Fibroblast of lung (primary cell): ENCODE measurements at regions not wholly inside any gene's neighbourhood (a gene's known extent, or its start where the extent isn't known, plus 50 kb on each side); places are given as distances from the start of the nearest gene placed in this dataset.

ENCODE experiments used
- DNase-seq, 2 donors: peaks; one replicate each; pipeline versions ENCODE4 v3.0.0 to v3.0.0-alpha.2; 2010; ENCODE audit warnings: low read depth in 2 of 2
- H2AFZ ChIP-seq: 2 replicates; pipeline ENCODE4 v1.5.1; 2012; ENCODE audit warnings: low read length, control low read depth, inconsistent platforms
- H3K27ac ChIP-seq: 2 replicates; pipeline ENCODE4 v1.5.1; 2011; ENCODE audit warnings: low read length, control low read depth; ENCODE audit not compliant: insufficient read depth
- H3K27me3 ChIP-seq: 2 replicates; pipeline ENCODE4 v1.5.1; 2011; ENCODE audit warnings: mild to moderate bottlenecking, low read length; ENCODE audit not compliant: control insufficient read depth, insufficient read depth
- H3K36me3 ChIP-seq: 2 replicates; pipeline ENCODE4 v1.5.1; 2011; ENCODE audit warnings: low read length; ENCODE audit not compliant: control insufficient read depth, insufficient read depth
- H3K4me1 ChIP-seq: 2 replicates; pipeline ENCODE4 v1.5.1; 2011; ENCODE audit warnings: low read length; ENCODE audit not compliant: control insufficient read depth, insufficient read depth; ENCODE audit errors: extremely low read depth
- H3K4me2 ChIP-seq: 2 replicates; pipeline ENCODE4 v1.5.1; 2011; ENCODE audit warnings: low read length, control low read depth; ENCODE audit not compliant: insufficient read depth; ENCODE audit errors: extremely low read depth
- H3K4me3 ChIP-seq, 4 experiments: fragments of 200-600 bp in 1 of 4; sonication (generic) in 1 of 4; replicated peaks in 1 of 4; 2 replicates each; pipeline ENCODE4 v1.5.1; 2011 to 2016; ENCODE audit warnings: low read length in 4 of 4, low read depth in 3 of 4, mild to moderate bottlenecking in 3 of 4, control low read depth in 2 of 4, inconsistent platforms in 1 of 4, mixed read lengths in 1 of 4; ENCODE audit not compliant: insufficient read depth in 1 of 4; ENCODE audit errors: control extremely low read depth in 1 of 4
- H3K79me2 ChIP-seq: 2 replicates; pipeline ENCODE4 v1.5.1; 2012; ENCODE audit warnings: mild to moderate bottlenecking, low read length, inconsistent platforms; ENCODE audit not compliant: control insufficient read depth, insufficient read depth
- H3K9ac ChIP-seq: 2 replicates; pipeline ENCODE4 v1.5.1; 2011; ENCODE audit warnings: mild to moderate bottlenecking, low read length, control low read depth; ENCODE audit not compliant: insufficient read depth
- H3K9me3 ChIP-seq: 2 replicates; pipeline ENCODE4 v1.5.1; 2012; ENCODE audit warnings: low read depth, low read length; ENCODE audit not compliant: control insufficient read depth, insufficient read depth
- H4K20me1 ChIP-seq: 2 replicates; pipeline ENCODE4 v1.5.1; 2011; ENCODE audit warnings: low read length; ENCODE audit not compliant: control insufficient read depth, insufficient read depth; ENCODE audit errors: extremely low read depth
- EZH2 ChIP-seq: IDR thresholded peaks from 2 replicates; pipeline ENCODE4 v1.5.1; 2012; ENCODE audit warnings: low read length, control low read depth, mild to moderate bottlenecking; ENCODE audit errors: missing control alignments
- TF ChIP-seq, protein P1 (sequence below), 2 donors: IDR thresholded peaks in 1 of 2; conservative IDR thresholded peaks in 1 of 2; 1 replicate in 1 of 2; 2 replicates in 1 of 2; pipeline ENCODE4 v1.5.1; 2011 to 2012; ENCODE audit warnings: low read length in 2 of 2, control low read depth in 1 of 2, inconsistent platforms in 1 of 2, low read depth in 1 of 2, mild to moderate bottlenecking in 1 of 2

GRCh38 chr5:167571824-167572223 lies 719.6 kb upstream of the WWC1 start:
- no peak overlapping the region for H3K4me2 ChIP-seq
- no peak overlapping the region for H2AFZ ChIP-seq
- no peak for TF ChIP-seq EZH2
- TF ChIP-seq, protein P1, sequence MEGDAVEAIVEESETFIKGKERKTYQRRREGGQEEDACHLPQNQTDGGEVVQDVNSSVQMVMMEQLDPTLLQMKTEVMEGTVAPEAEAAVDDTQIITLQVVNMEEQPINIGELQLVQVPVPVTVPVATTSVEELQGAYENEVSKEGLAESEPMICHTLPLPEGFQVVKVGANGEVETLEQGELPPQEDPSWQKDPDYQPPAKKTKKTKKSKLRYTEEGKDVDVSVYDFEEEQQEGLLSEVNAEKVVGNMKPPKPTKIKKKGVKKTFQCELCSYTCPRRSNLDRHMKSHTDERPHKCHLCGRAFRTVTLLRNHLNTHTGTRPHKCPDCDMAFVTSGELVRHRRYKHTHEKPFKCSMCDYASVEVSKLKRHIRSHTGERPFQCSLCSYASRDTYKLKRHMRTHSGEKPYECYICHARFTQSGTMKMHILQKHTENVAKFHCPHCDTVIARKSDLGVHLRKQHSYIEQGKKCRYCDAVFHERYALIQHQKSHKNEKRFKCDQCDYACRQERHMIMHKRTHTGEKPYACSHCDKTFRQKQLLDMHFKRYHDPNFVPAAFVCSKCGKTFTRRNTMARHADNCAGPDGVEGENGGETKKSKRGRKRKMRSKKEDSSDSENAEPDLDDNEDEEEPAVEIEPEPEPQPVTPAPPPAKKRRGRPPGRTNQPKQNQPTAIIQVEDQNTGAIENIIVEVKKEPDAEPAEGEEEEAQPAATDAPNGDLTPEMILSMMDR (conservative IDR thresholded peaks at IDR 0.05 in 1 of 2, IDR thresholded peaks at IDR 0.05 in 1 of 2; ENCODE audit: low read depth in 1 of 2, low read length in 2 of 2), result no peak

GRCh38 chr5:167573370-167574127 lies 717.9 kb upstream of the WWC1 start:
- Histone ChIP-seq H4K20me1 (no peaks in the 10 kb centered on the region), H3K4me2 (peak overlapping the region; percentile 78), H3K9ac (no peak overlapping the region), H3K36me3 (no peaks in the 10 kb centered on the region), H3K79me2 (no peaks in the 10 kb centered on the region), H2AFZ (peak overlapping the region; percentile 52), H3K9me3 (no peaks in the 10 kb centered on the region), H3K4me1 (no peaks in the 10 kb centered on the region), H3K27me3 (no peaks in the 10 kb centered on the region), H3K4me3 (peak overlapping the region; percentile 22 to 82 (median 40)), H3K27ac (no peak overlapping the region)
- TF ChIP-seq EZH2, result no peak
- TF ChIP-seq, protein P1 (conservative IDR thresholded peaks at IDR 0.05 in 1 of 2, IDR thresholded peaks at IDR 0.05 in 1 of 2; ENCODE audit: low read depth in 1 of 2, low read length in 2 of 2), result peak in 1 of 2 donors; percentile 19
- peak; percentile 70 to 89 for DNase-seq

More at GRCh38 chr5:167571824-167572223, 719.6 kb upstream of the WWC1 start:
- no peaks in the 10 kb centered on the region for H3K9me3 ChIP-seq
- no peak for DNase-seq
- no peaks in the 10 kb centered on the region for H3K4me1 ChIP-seq
- H4K20me1 ChIP-seq, result no peaks in the 10 kb centered on the region
- no peak overlapping the region for H3K4me3 ChIP-seq
- H3K36me3 ChIP-seq, result no peaks in the 10 kb centered on the region
- H3K27me3 ChIP-seq, result no peaks in the 10 kb centered on the region
- no peak overlapping the region for H3K27ac ChIP-seq
- no peak overlapping the region for H3K9ac ChIP-seq
- no peaks in the 10 kb centered on the region for H3K79me2 ChIP-seq

DNA sequence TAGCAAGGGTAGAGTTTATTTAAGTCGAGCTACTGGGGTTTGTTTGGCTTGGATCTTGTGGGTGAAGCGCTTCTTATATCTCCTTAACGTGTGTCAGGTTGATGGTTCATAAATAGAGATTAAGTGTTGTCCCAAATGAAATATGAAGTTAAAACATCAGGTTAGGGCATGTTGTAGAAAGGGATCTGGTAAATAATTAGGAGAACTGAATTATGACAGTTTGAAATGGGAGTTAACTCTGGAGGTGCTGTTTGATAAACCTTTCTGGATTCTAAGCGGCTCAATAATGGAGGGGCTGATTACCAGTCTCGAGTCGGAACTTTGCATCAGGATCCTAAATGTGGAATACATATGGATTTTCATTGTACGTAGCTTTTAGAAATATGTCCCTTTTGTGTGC lies 717.0 kb upstream of the WWC1 start:
- H3K9me3 ChIP-seq, result no peaks in the 10 kb centered on the region
- H3K79me2 ChIP-seq, result no peaks in the 10 kb centered on the region
- TF ChIP-seq, protein P1 (conservative IDR thresholded peaks at IDR 0.05 in 1 of 2, IDR thresholded peaks at IDR 0.05 in 1 of 2; ENCODE audit: low read depth in 1 of 2, low read length in 2 of 2), result no peak
- no peak for TF ChIP-seq EZH2
- no peak overlapping the region for H2AFZ ChIP-seq
- H3K4me2 ChIP-seq, result peak overlapping the region; percentile 78
- no peaks in the 10 kb centered on the region for H4K20me1 ChIP-seq
- H3K27me3 ChIP-seq, result no peaks in the 10 kb centered on the region
- H3K36me3 ChIP-seq, result no peaks in the 10 kb centered on the region
- DNase-seq, result no peak
- no peak overlapping the region for H3K27ac ChIP-seq
- no peak overlapping the region for H3K9ac ChIP-seq
- no peaks in the 10 kb centered on the region for H3K4me1 ChIP-seq
- H3K4me3 ChIP-seq, result peak overlapping the region in 1 of 4 experiments; percentile 82
